DND-41 (cell line): ENCODE measurements at regions not wholly inside any gene's neighbourhood (a gene's known extent, or its start where the extent isn't known, plus 50 kb on each side); places are given as distances from the start of the nearest gene placed in this dataset.

ENCODE experiments used
- ATAC-seq: fragments of 200-7000 bp; cut with Tn5 transposase; 3 replicates; pipeline ENCODE4 v1.9.1; 2021; ENCODE audit warnings: low read depth; ENCODE audit not compliant: insufficient read depth
- DNase-seq: peaks from one replicate; pipeline ENCODE4 v3.0.0-alpha.2; 2020
- H2AFZ ChIP-seq: 2 replicates; pipeline ENCODE4 v1.6.0; 2012; ENCODE audit warnings: low read depth, low read length
- H3K27ac ChIP-seq: 2 replicates; pipeline ENCODE4 v1.5.1; 2012; ENCODE audit warnings: low read length, inconsistent platforms
- H3K27me3 ChIP-seq: fragments of 200-600 bp; sonication (generic); 2 replicates; pipeline ENCODE4 v1.6.0; 2012; ENCODE audit warnings: low read length, mild to moderate bottlenecking, inconsistent platforms; ENCODE audit not compliant: insufficient read depth, poor library complexity
- H3K36me3 ChIP-seq: 2 replicates; pipeline ENCODE4 v1.5.1; 2012; ENCODE audit warnings: low read length, inconsistent platforms; ENCODE audit not compliant: insufficient read depth
- H3K4me1 ChIP-seq: 2 replicates; pipeline ENCODE4 v1.5.1; 2012; ENCODE audit warnings: mild to moderate bottlenecking, low read length; ENCODE audit not compliant: insufficient read depth
- H3K4me2 ChIP-seq: 2 replicates; pipeline ENCODE4 v1.6.0; 2012; ENCODE audit warnings: mild to moderate bottlenecking, moderate library complexity, low read length, inconsistent platforms; ENCODE audit not compliant: insufficient read depth
- H3K4me3 ChIP-seq, 2 experiments: fragments of 200-600 bp in 1 of 2; shearing (Covaris generic) in 1 of 2; 2 replicates each; pipeline ENCODE4 v1.5.1; 2012 to 2016; ENCODE audit warnings: inconsistent platforms in 2 of 2, low read length in 2 of 2, mild to moderate bottlenecking in 2 of 2, low read depth in 1 of 2, moderate library complexity in 1 of 2
- H3K79me2 ChIP-seq: 2 replicates; pipeline ENCODE4 v1.6.0; 2012; ENCODE audit warnings: low read length, inconsistent platforms; ENCODE audit not compliant: insufficient read depth
- H3K9ac ChIP-seq: 2 replicates; pipeline ENCODE4 v1.6.0; 2012; ENCODE audit warnings: low read depth, mild to moderate bottlenecking, inconsistent platforms, low read length, moderate library complexity
- H3K9me3 ChIP-seq: 2 replicates; pipeline ENCODE4 v1.5.1; 2012; ENCODE audit warnings: low read length, moderate library complexity, mild to moderate bottlenecking, inconsistent platforms; ENCODE audit not compliant: insufficient read depth, severe bottlenecking
- H4K20me1 ChIP-seq: 2 replicates; pipeline ENCODE4 v1.6.0; 2012; ENCODE audit warnings: low read length; ENCODE audit not compliant: insufficient read depth
- CTCF ChIP-seq: IDR thresholded peaks from 2 replicates; pipeline ENCODE4 v1.5.1; 2012; ENCODE audit warnings: borderline replicate concordance, low read length, moderate library complexity, mild to moderate bottlenecking; ENCODE audit not compliant: poor library complexity, severe bottlenecking; ENCODE audit errors: extremely low read depth
- EZH2 ChIP-seq: IDR thresholded peaks from 3 replicates; pipeline ENCODE4 v1.6.1; 2012; ENCODE audit warnings: borderline replicate concordance, low read depth, mild to moderate bottlenecking, moderate library complexity, low read length, inconsistent platforms; ENCODE audit not compliant: severe bottlenecking

- Histone ChIP-seq H3K79me2 (no peaks in the 10 kb centered on the region), H3K4me2 (no peak overlapping the region), H3K36me3 (no peaks in the 10 kb centered on the region), H4K20me1 (no peaks in the 10 kb centered on the region), H3K27ac (no peak overlapping the region), H3K27me3 (no peaks in the 10 kb centered on the region), H3K4me3 (no peak overlapping the region), H2AFZ (no peak overlapping the region), H3K4me1 (no peaks in the 10 kb centered on the region), H3K9me3 (no peaks in the 10 kb centered on the region), H3K9ac (no peak overlapping the region)
- DNase-seq (no peak), ATAC-seq (no peak)
- TF ChIP-seq EZH2 (no peak), CTCF (no peak)
Observed at GRCh38 chr4:163810755-163811154, 316.3 kb downstream of the TMA16 start.

GRCh38 chr4:163815776-163816175 is 321.3 kb downstream of the TMA16 start:
- no peaks in the 10 kb centered on the region for H3K79me2 ChIP-seq
- no peak overlapping the region for H3K27ac ChIP-seq
- H3K9ac ChIP-seq, result no peak overlapping the region
- no peaks in the 10 kb centered on the region for H3K9me3 ChIP-seq
- H4K20me1 ChIP-seq, result no peaks in the 10 kb centered on the region
- no peak overlapping the region for H3K4me3 ChIP-seq
- H3K27me3 ChIP-seq, result no peaks in the 10 kb centered on the region
- no peak overlapping the region for H3K4me2 ChIP-seq
- no peaks in the 10 kb centered on the region for H3K36me3 ChIP-seq
- TF ChIP-seq EZH2, result no peak
- no peak for TF ChIP-seq CTCF
- ATAC-seq (no peak), DNase-seq (no peak)
- H2AFZ ChIP-seq, result no peak overlapping the region
- no peaks in the 10 kb centered on the region for H3K4me1 ChIP-seq

GRCh38 chr4:163816494-163816893 is 322.0 kb downstream of the TMA16 start:
- H3K4me3 ChIP-seq, result no peak overlapping the region
- no peaks in the 10 kb centered on the region for H3K79me2 ChIP-seq
- no peak overlapping the region for H3K4me2 ChIP-seq
- H3K9ac ChIP-seq, result no peak overlapping the region
- ATAC-seq (no peak), DNase-seq (no peak)
- H3K9me3 ChIP-seq, result no peaks in the 10 kb centered on the region
- no peaks in the 10 kb centered on the region for H3K36me3 ChIP-seq
- TF ChIP-seq CTCF, result no peak
- TF ChIP-seq EZH2, result no peak
- H3K4me1 ChIP-seq, result no peaks in the 10 kb centered on the region
- no peak overlapping the region for H3K27ac ChIP-seq
- no peak overlapping the region for H2AFZ ChIP-seq
- H3K27me3 ChIP-seq, result no peaks in the 10 kb centered on the region
- H4K20me1 ChIP-seq, result no peaks in the 10 kb centered on the region

- no peak overlapping the region for H3K4me3 ChIP-seq
- H3K79me2 ChIP-seq, result no peaks in the 10 kb centered on the region
- H2AFZ ChIP-seq, result no peak overlapping the region
- H3K4me1 ChIP-seq, result no peaks in the 10 kb centered on the region
- H3K27me3 ChIP-seq, result no peaks in the 10 kb centered on the region
- no peak overlapping the region for H3K4me2 ChIP-seq
- DNase-seq, result no peak
- H3K9ac ChIP-seq, result no peak overlapping the region
- ATAC-seq, result no peak
- no peaks in the 10 kb centered on the region for H4K20me1 ChIP-seq
- no peaks in the 10 kb centered on the region for H3K36me3 ChIP-seq
- no peaks in the 10 kb centered on the region for H3K9me3 ChIP-seq
- no peak for TF ChIP-seq EZH2
- no peak for TF ChIP-seq CTCF
- H3K27ac ChIP-seq, result no peak overlapping the region
Observed at GRCh38 chr4:163818673-163819072, 324.2 kb downstream of the TMA16 start.
